GM23338 (cell line): ENCODE measurements at regions not wholly inside any gene's neighbourhood (a gene's known extent, or its start where the extent isn't known, plus 50 kb on each side); places are given as distances from the start of the nearest gene placed in this dataset.

Experiments
- ATAC-seq: fragments of 200-7000 bp; cut with Tn5 transposase; 3 replicates; pipeline ENCODE4 v1.9.1; 2020
- DNase-seq: peaks from one replicate; pipeline ENCODE4 v3.0.0-alpha.2; 2015; ENCODE audit warnings: low spot score
- H2AFZ ChIP-seq: fragments of 200-600 bp; sonication (generic); 2 replicates; pipeline ENCODE4 v1.8.0; 2016; ENCODE audit warnings: antibody characterized with exemption, mild to moderate bottlenecking, moderate library complexity
- H3F3A ChIP-seq: fragments of 200-600 bp; sonication (generic); replicated peaks from 2 replicates; pipeline ENCODE4 v1.8.0; 2017; ENCODE audit warnings: antibody characterized with exemption, mixed run types, low read depth
- H3K27ac ChIP-seq: fragments of 200-600 bp; sonication (generic); 2 replicates; pipeline ENCODE4 v1.6.1; 2016; ENCODE audit warnings: low read depth
- H3K27me3 ChIP-seq: fragments of 200-600 bp; sonication (generic); 2 replicates; pipeline ENCODE4 v1.8.0; 2016; ENCODE audit warnings: mild to moderate bottlenecking, mixed run types, moderate library complexity; ENCODE audit not compliant: insufficient read depth
- H3K36me3 ChIP-seq: fragments of 200-600 bp; sonication (generic); 2 replicates; pipeline ENCODE4 v1.8.0; 2016; ENCODE audit warnings: mild to moderate bottlenecking; ENCODE audit not compliant: insufficient read depth
- H3K4me1 ChIP-seq: fragments of 200-600 bp; sonication (generic); 2 replicates; pipeline ENCODE4 v1.8.0; 2016; ENCODE audit warnings: mild to moderate bottlenecking, moderate library complexity; ENCODE audit not compliant: insufficient read depth
- H3K4me2 ChIP-seq: fragments of 200-600 bp; sonication (generic); 2 replicates; pipeline ENCODE4 v1.7.1; 2017; ENCODE audit warnings: mixed run types
- H3K4me3 ChIP-seq: fragments of 200-600 bp; sonication (generic); 2 replicates; pipeline ENCODE4 v1.6.1; 2016; ENCODE audit warnings: mixed run types
- H3K79me2 ChIP-seq: fragments of 200-600 bp; sonication (generic); replicated peaks from 2 replicates; pipeline ENCODE4 v1.8.0; 2017; ENCODE audit warnings: mild to moderate bottlenecking; ENCODE audit not compliant: insufficient read depth
- H3K9me2 ChIP-seq: fragments of 200-600 bp; sonication (generic); 2 replicates; pipeline ENCODE4 v1.8.0; 2017; ENCODE audit not compliant: insufficient read depth
- H4K20me1 ChIP-seq: fragments of 200-600 bp; sonication (generic); replicated peaks from 2 replicates; pipeline ENCODE4 v1.8.0; 2017; ENCODE audit warnings: mild to moderate bottlenecking; ENCODE audit not compliant: insufficient read depth
- H3K27ac Mint-ChIP-seq: 2 replicates; pipeline ENCODE4 v1.8.0; 2020; ENCODE audit warnings: inconsistent platforms, mild to moderate bottlenecking, moderate library complexity, mixed read lengths
- H3K27me3 Mint-ChIP-seq: 3 replicates; pipeline ENCODE4 v1.8.0; 2022; ENCODE audit warnings: low read depth, mild to moderate bottlenecking, moderate library complexity, mixed read lengths, inconsistent platforms; ENCODE audit not compliant: insufficient read depth, poor library complexity
- H3K36me3 Mint-ChIP-seq: 3 replicates; pipeline ENCODE4 v1.8.0; 2021; ENCODE audit warnings: low read depth, mild to moderate bottlenecking, inconsistent platforms, moderate library complexity, mixed read lengths
- H3K4me1 Mint-ChIP-seq: 3 replicates; pipeline ENCODE4 v1.8.0; 2020; ENCODE audit warnings: mild to moderate bottlenecking, inconsistent platforms, mixed read lengths
- H3K4me3 Mint-ChIP-seq: 3 replicates; pipeline ENCODE4 v1.8.0; 2021; ENCODE audit warnings: moderate library complexity, mild to moderate bottlenecking, inconsistent platforms, mixed read lengths
- H3K9me3 Mint-ChIP-seq: 3 replicates; pipeline ENCODE4 v1.8.0; 2020; ENCODE audit warnings: moderate library complexity, mild to moderate bottlenecking, inconsistent platforms, mixed read lengths
- CTCF ChIP-seq, 2 experiments: fragments of 200-600 bp in 1 of 2; sonication (generic) in 1 of 2; conservative IDR thresholded peaks; 2 replicates each; pipeline versions ENCODE4 v1.5.1 to v1.6.1; 2016 to 2017; ENCODE audit warnings: antibody characterized with exemption in 2 of 2, low read depth in 2 of 2, mild to moderate bottlenecking in 2 of 2, moderate library complexity in 1 of 2
- ETS1 ChIP-seq: IDR thresholded peaks from 2 replicates; pipeline ENCODE4 v1.6.1; 2016; ENCODE audit warnings: antibody characterized with exemption
- EZH2phosphoT487 ChIP-seq: fragments of 200-600 bp; sonication (generic); IDR thresholded peaks from one replicate; pipeline ENCODE4 v1.8.1; 2018; ENCODE audit warnings: antibody characterized with exemption; ENCODE audit not compliant: unreplicated experiment
- JUNB ChIP-seq: IDR thresholded peaks from one replicate; pipeline ENCODE4 v1.6.1; 2016; ENCODE audit warnings: antibody characterized with exemption; ENCODE audit not compliant: unreplicated experiment
- NANOG ChIP-seq: IDR thresholded peaks from 2 replicates; pipeline ENCODE4 v1.6.1; 2016; ENCODE audit warnings: antibody characterized with exemption, borderline replicate concordance
- STAT1 ChIP-seq: IDR thresholded peaks from one replicate; pipeline ENCODE4 v1.6.1; 2016; ENCODE audit warnings: antibody characterized with exemption; ENCODE audit not compliant: unreplicated experiment
- ZNF114 ChIP-seq: fragments of 250-450 bp; sonication (Bioruptor Pico); IDR thresholded peaks from 2 replicates; pipeline ENCODE4 v1.5.0; 2020; ENCODE audit warnings: mild to moderate bottlenecking, moderate library complexity
- ZNF462 ChIP-seq: fragments of 250-450 bp; sonication (Bioruptor Pico); IDR thresholded peaks from 2 replicates; pipeline ENCODE4 v1.5.0; 2020; ENCODE audit warnings: mild to moderate bottlenecking, moderate library complexity

- no peak for TF ChIP-seq ZNF462
- no peak for TF ChIP-seq EZH2phosphoT487
- TF ChIP-seq STAT1, result no peak
- TF ChIP-seq JUNB, result no peak
- TF ChIP-seq NANOG, result no peak
- TF ChIP-seq ETS1, result no peak
- TF ChIP-seq CTCF (conservative IDR thresholded peaks at IDR 0.05; ENCODE audit: low read depth in 2 of 2), result no peak
- no peak for TF ChIP-seq ZNF114 (CRISPR knock-in tag)
Observed at GRCh38 chr4:119946359-119946758, 120.3 kb downstream of the MAD2L1 start (continued).

- no peak for DNase-seq
- no peaks in the 10 kb centered on the region for H3F3A ChIP-seq
- no peak for ATAC-seq
- no peak overlapping the region for H3K27ac ChIP-seq
- no peaks in the 10 kb centered on the region for H3K79me2 ChIP-seq
- Mint-ChIP-seq H3K4me3 (no peak overlapping the region), H3K27ac (no peak overlapping the region), H3K36me3 (no peaks in the 10 kb centered on the region), H3K4me1 (no peaks in the 10 kb centered on the region), H3K27me3 (no peaks in the 10 kb centered on the region), H3K9me3 (no peaks in the 10 kb centered on the region)
- H3K4me3 ChIP-seq, result no peak overlapping the region
- H4K20me1 ChIP-seq, result no peaks in the 10 kb centered on the region
- no peak overlapping the region for H2AFZ ChIP-seq
- no peaks in the 10 kb centered on the region for H3K9me2 ChIP-seq
- H3K4me1 ChIP-seq, result no peaks in the 10 kb centered on the region
- H3K36me3 ChIP-seq, result no peaks in the 10 kb centered on the region
- H3K4me2 ChIP-seq, result no peak overlapping the region
- no peaks in the 10 kb centered on the region for H3K27me3 ChIP-seq
- TF ChIP-seq ZNF462, result no peak
Observed at GRCh38 chr4:119942806-119943205, 123.8 kb downstream of the MAD2L1 start.
